SIG-M5 treated with dmso at 0.1 percent for 504 hours (cell line): ENCODE measurements at regions not wholly inside any gene's neighbourhood (a gene's known extent, or its start where the extent isn't known, plus 50 kb on each side); places are given as distances from the start of the nearest gene placed in this dataset.
"Not testable (repeated sequence)": the region's sequence is repeated elsewhere in the genome, so short reads cannot be mapped to it uniquely, and the experiment has no call there.

Experiments
- DNase-seq: peaks from one replicate; lab custom pipeline; 2025; ENCODE audit not compliant: unreplicated experiment; lab: John Stamatoyannopoulos, UW

- DNase-seq: no peak
Observed at GRCh38 chr11:42812960-42813359, 498.8 kb upstream of the API5 start.

GRCh38 chr11:42816471-42816870 lies 495.3 kb upstream of the API5 start:
- DNase-seq: no peak

- DNase-seq: no peak
Observed at GRCh38 chr11:42819126-42819525, 492.7 kb upstream of the API5 start.

GRCh38 chr11:42822188-42822587 lies 489.6 kb upstream of the API5 start:
- DNase-seq: not testable (repeated sequence)

GRCh38 chr11:42823546-42823945 lies 488.2 kb upstream of the API5 start:
- no peak for DNase-seq

GRCh38 chr11:42824067-42824466 lies 487.7 kb upstream of the API5 start:
- DNase-seq: no peak

GRCh38 chr11:42825598-42825997 lies 486.2 kb upstream of the API5 start:
- DNase-seq: no peak

- no peak for DNase-seq
Observed at GRCh38 chr11:42827845-42828244, 484.0 kb upstream of the API5 start.

- no peak for DNase-seq
Observed at GRCh38 chr11:42837994-42838393, 473.8 kb upstream of the API5 start.

GRCh38 chr11:42840176-42840829 lies 471.5 kb upstream of the API5 start:
- DNase-seq: no peak

GRCh38 chr11:42840860-42841259 lies 470.9 kb upstream of the API5 start:
- no peak for DNase-seq

- DNase-seq: no peak
Observed at GRCh38 chr11:42841556-42841955, 470.2 kb upstream of the API5 start.

- no peak for DNase-seq
Observed at GRCh38 chr11:42849362-42849761, 462.4 kb upstream of the API5 start.

GRCh38 chr11:42857344-42857743 lies 454.5 kb upstream of the API5 start:
- DNase-seq: no peak

GRCh38 chr11:42870480-42870879 lies 441.3 kb upstream of the API5 start:
- no peak for DNase-seq

- DNase-seq: not testable (repeated sequence)
Observed at GRCh38 chr11:42873800-42874405, 437.9 kb upstream of the API5 start.

- not testable (repeated sequence) for DNase-seq
Observed at GRCh38 chr11:42881335-42881734, 430.5 kb upstream of the API5 start.

- DNase-seq: no peak
Observed at GRCh38 chr11:42890773-42891172, 421.0 kb upstream of the API5 start.

GRCh38 chr11:42901084-42901483 lies 410.7 kb upstream of the API5 start:
- DNase-seq: no peak

GRCh38 chr11:42906226-42906625 lies 405.6 kb upstream of the API5 start:
- DNase-seq: no peak

- no peak for DNase-seq
Observed at GRCh38 chr11:42913731-42914130, 398.1 kb upstream of the API5 start.

GRCh38 chr11:42923651-42924050 lies 388.1 kb upstream of the API5 start:
- no peak for DNase-seq

GRCh38 chr11:42925916-42926315 lies 385.9 kb upstream of the API5 start:
- no peak for DNase-seq
